Endodermal cell (in vitro differentiated cells): ENCODE measurements at regions not wholly inside any gene's neighbourhood (a gene's known extent, or its start where the extent isn't known, plus 50 kb on each side); places are given as distances from the start of the nearest gene placed in this dataset.

Experiments used
- DNase-seq: peaks from one replicate; pipeline ENCODE4 v3.0.0-alpha.2; 2017
- H3K27ac ChIP-seq: 2 replicates; pipeline ENCODE4 v1.5.1; 2013; ENCODE audit warnings: mild to moderate bottlenecking, low read depth, low read length, moderate library complexity
- H3K27me3 ChIP-seq: 2 replicates; pipeline ENCODE4 v1.6.1; 2013; ENCODE audit warnings: mild to moderate bottlenecking, low read length, moderate library complexity; ENCODE audit not compliant: insufficient read depth, control insufficient read depth, poor library complexity, severe bottlenecking
- H3K36me3 ChIP-seq: 2 replicates; pipeline ENCODE4 v1.7.0; 2013; ENCODE audit warnings: mild to moderate bottlenecking, low read length, moderate library complexity; ENCODE audit not compliant: control insufficient read depth, insufficient read depth
- H3K4me1 ChIP-seq: one replicate; pipeline ENCODE4 v1.7.0; 2013; ENCODE audit warnings: low read length; ENCODE audit not compliant: control insufficient read depth, insufficient read depth
- H3K4me3 ChIP-seq: 2 replicates; pipeline ENCODE4 v1.5.1; 2013; ENCODE audit warnings: mild to moderate bottlenecking, low read length, moderate library complexity
- H3K9ac ChIP-seq: 2 replicates; pipeline ENCODE4 v1.6.1; 2013; ENCODE audit warnings: mild to moderate bottlenecking, low read length, moderate library complexity; ENCODE audit not compliant: poor library complexity, severe bottlenecking; ENCODE audit errors: extremely low read depth
- H3K9me3 ChIP-seq: 2 replicates; pipeline ENCODE4 v1.6.1; 2013; ENCODE audit warnings: mild to moderate bottlenecking, low read length, moderate library complexity; ENCODE audit not compliant: control insufficient read depth
- H3K27ac Mint-ChIP-seq: 2 replicates; pipeline ENCODE4 v1.8.0; 2020; ENCODE audit warnings: mixed read lengths
- H3K27me3 Mint-ChIP-seq: 2 replicates; pipeline ENCODE4 v1.8.0; 2021; ENCODE audit warnings: mild to moderate bottlenecking, mixed read lengths; ENCODE audit not compliant: insufficient read depth
- H3K36me3 Mint-ChIP-seq: 2 replicates; pipeline ENCODE4 v1.8.0; 2020; ENCODE audit warnings: low read depth, mixed read lengths
- H3K4me1 Mint-ChIP-seq: 2 replicates; pipeline ENCODE4 v1.8.0; 2020; ENCODE audit warnings: mixed read lengths
- H3K4me3 Mint-ChIP-seq: 2 replicates; pipeline ENCODE4 v1.8.0; 2020; ENCODE audit warnings: mild to moderate bottlenecking, moderate library complexity, mixed read lengths
- H3K9me3 Mint-ChIP-seq: 2 replicates; pipeline ENCODE4 v1.8.0; 2020; ENCODE audit warnings: mild to moderate bottlenecking, mixed read lengths
- CTCF ChIP-seq: fragments of 200-600 bp; sonication (generic); conservative IDR thresholded peaks from 2 replicates; pipeline ENCODE4 v1.5.0; 2021; ENCODE audit warnings: antibody characterized with exemption, mild to moderate bottlenecking
- WGBS, 2 experiments: methylation state at CpG; one replicate each; pipeline versions ENCODE4 v1.1.5 to v1.1.7; 2013; ENCODE audit warnings: missing lambda C conversion rate in 2 of 2, mixed read lengths in 1 of 2; ENCODE audit not compliant: insufficient coverage in 1 of 2, insufficient read length in 1 of 2; 5-methylcytosine and 5-hydroxymethylcytosine counted together

GRCh38 chr5:173792781-173793547 lies 95.2 kb upstream of the CPEB4 start:
- H3K4me3 ChIP-seq, result no peak overlapping the region
- DNase-seq, result no peak
- Mint-ChIP-seq H3K27ac (peak overlapping the region; percentile 21), H3K36me3 (no peaks in the 10 kb centered on the region), H3K27me3 (peaks cover 3% of the 10 kb centered on the region), H3K9me3 (no peaks in the 10 kb centered on the region), H3K4me1 (no peaks in the 10 kb centered on the region), H3K4me3 (no peak overlapping the region)
- no peaks in the 10 kb centered on the region for H3K36me3 ChIP-seq
- WGBS, 2 experiments, result 91 to 94% methylated on average over 5 to 6 of the region's 7 CpGs
- H3K27ac ChIP-seq, result no peak overlapping the region
- no peaks in the 10 kb centered on the region for H3K27me3 ChIP-seq
- H3K4me1 ChIP-seq, result no peaks in the 10 kb centered on the region
- H3K9ac ChIP-seq, result no peak overlapping the region
- TF ChIP-seq CTCF, result no peak
- no peaks in the 10 kb centered on the region for H3K9me3 ChIP-seq

GRCh38 chr5:173793648-173794548 lies 94.3 kb upstream of the CPEB4 start:
- no peaks in the 10 kb centered on the region for H3K36me3 Mint-ChIP-seq
- no peaks in the 10 kb centered on the region for H3K27me3 ChIP-seq
- no peak overlapping the region for H3K27ac ChIP-seq
- no peak overlapping the region for H3K4me3 Mint-ChIP-seq
- DNase-seq, result no peak
- no peaks in the 10 kb centered on the region for H3K36me3 ChIP-seq
- H3K9ac ChIP-seq, result no peak overlapping the region
- peaks cover 3% of the 10 kb centered on the region for H3K27me3 Mint-ChIP-seq
- WGBS, 2 experiments, result 91 to 98% methylated on average over 6 to 16 of the region's 16 CpGs
- no peaks in the 10 kb centered on the region for H3K4me1 ChIP-seq
- H3K27ac Mint-ChIP-seq, result no peak overlapping the region
- no peak overlapping the region for H3K4me3 ChIP-seq
- H3K9me3 Mint-ChIP-seq, result no peaks in the 10 kb centered on the region
- H3K9me3 ChIP-seq, result no peaks in the 10 kb centered on the region
- no peaks in the 10 kb centered on the region for H3K4me1 Mint-ChIP-seq
- no peak for TF ChIP-seq CTCF

GRCh38 chr5:173794901-173795416 lies 93.2 kb upstream of the CPEB4 start:
- Mint-ChIP-seq H3K27ac (no peak overlapping the region), H3K36me3 (no peaks in the 10 kb centered on the region), H3K9me3 (no peaks in the 10 kb centered on the region), H3K27me3 (no peaks in the 10 kb centered on the region), H3K4me1 (no peaks in the 10 kb centered on the region), H3K4me3 (no peak overlapping the region)
- no peak overlapping the region for H3K4me3 ChIP-seq
- no peaks in the 10 kb centered on the region for H3K4me1 ChIP-seq
- 90 to 93% methylated on average over 8 to 10 of the region's 10 CpGs for WGBS, 2 experiments
- H3K36me3 ChIP-seq, result no peaks in the 10 kb centered on the region
- H3K9ac ChIP-seq, result no peak overlapping the region
- H3K9me3 ChIP-seq, result no peaks in the 10 kb centered on the region
- no peak for TF ChIP-seq CTCF
- no peak overlapping the region for H3K27ac ChIP-seq
- DNase-seq, result no peak
- no peaks in the 10 kb centered on the region for H3K27me3 ChIP-seq
